HCT116 (cell line): ENCODE measurements at regions not wholly inside any gene's neighbourhood (a gene's known extent, or its start where the extent isn't known, plus 50 kb on each side); places are given as distances from the start of the nearest gene placed in this dataset.

Experiments used
- ATAC-seq: fragments of 200-7000 bp; cut with Tn5 transposase; 2 replicates; pipeline ENCODE4 v1.9.1; 2020; ENCODE audit warnings: mild to moderate bottlenecking, moderate library complexity
- BruUV-seq: library from RNA; stranded (reverse); fragments of 400-500 nt; replicated peaks from 2 replicates; lab custom pipeline; 2021; lab: Mats Ljungman, UMichigan
- CTCF ChIA-PET: fragments of 300-600 bp; sonication (Branson Sonifier 250); formaldehyde crosslinking; loops from one replicate; lab custom pipeline; 2021; ENCODE audit warnings: antibody characterized with exemption; lab: Charles Lee
- POLR2A ChIA-PET: fragments of 300-600, 350-600 bp; sonication (Branson Sonifier 250); formaldehyde crosslinking; loops from one replicate; lab custom pipeline; 2021; ENCODE audit warnings: antibody characterized with exemption; lab: Charles Lee
- RAD21 ChIA-PET, 2 experiments: fragments of 300-600 bp; sonication (Branson Sonifier 250); formaldehyde crosslinking; loops; one replicate each; lab custom pipeline; 2023; ENCODE audit warnings: low total read pairs in 2 of 2; ENCODE audit not compliant: uncharacterized antibody in 2 of 2, unreplicated experiment in 2 of 2, low non-redundant PET in 1 of 2; lab: Charles Lee
- DNase-seq: peaks from one replicate; pipeline ENCODE4 v3.0.0-alpha.2; 2010; ENCODE audit warnings: low read depth, low spot score
- H2AFZ ChIP-seq: fragments of 200-600 bp; shearing (Covaris generic), sonication (generic); 2 replicates; pipeline ENCODE4 v1.6.1; 2017; ENCODE audit warnings: low read depth, mixed run types, mixed read lengths, antibody characterized with exemption, low read length; ENCODE audit not compliant: poor library complexity, severe bottlenecking
- H3K27ac ChIP-seq: 2 replicates; pipeline ENCODE4 v1.5.1; 2012; ENCODE audit warnings: low read depth, low read length
- H3K27me3 ChIP-seq: fragments of 200-600 bp; sonication (generic); 2 replicates; pipeline ENCODE4 v1.6.1; 2016; ENCODE audit warnings: mixed run types, low read length, mixed read lengths; ENCODE audit not compliant: insufficient read depth
- H3K36me3 ChIP-seq, 2 experiments: fragments of 200-500 bp in 1 of 2; fragments of 200-600 bp in 1 of 2; sonication (Bioruptor generic) in 1 of 2; sonication (generic) in 1 of 2; 2 replicates each; pipeline versions ENCODE4 v1.5.1 to v1.6.1; 2014 to 2016; ENCODE audit warnings: low read length in 2 of 2, inconsistent platforms in 1 of 2, mixed read lengths in 1 of 2, mixed run types in 1 of 2; ENCODE audit not compliant: insufficient read depth in 2 of 2, control insufficient read depth in 1 of 2
- H3K4me1 ChIP-seq, 2 experiments: fragments of 200-600 bp in 1 of 2; sonication (generic) in 1 of 2; 2 replicates each; pipeline versions ENCODE4 v1.5.1 to v1.6.1; 2012 to 2017; ENCODE audit warnings: low read length in 2 of 2, inconsistent platforms in 1 of 2, mild to moderate bottlenecking in 1 of 2, mixed read lengths in 1 of 2, mixed run types in 1 of 2, moderate library complexity in 1 of 2; ENCODE audit not compliant: insufficient read depth in 2 of 2, control insufficient read depth in 1 of 2
- H3K4me2 ChIP-seq: fragments of 200-600 bp; sonication (generic); 2 replicates; pipeline ENCODE4 v1.6.1; 2017; ENCODE audit warnings: mixed run types, low read length, mixed read lengths
- H3K4me3 ChIP-seq, 2 experiments: fragments of 200-600 bp in 1 of 2; sonication (generic) in 1 of 2; replicated peaks in 1 of 2; 2 replicates each; pipeline ENCODE4 v1.5.1; 2011 to 2016; ENCODE audit warnings: low read length in 2 of 2, control low read depth in 1 of 2, low read depth in 1 of 2, mild to moderate bottlenecking in 1 of 2, mixed read lengths in 1 of 2, mixed run types in 1 of 2
- H3K79me2 ChIP-seq: fragments of 200-600 bp; sonication (generic); 2 replicates; pipeline ENCODE4 v1.6.1; 2017; ENCODE audit warnings: mild to moderate bottlenecking, mixed run types, low read length, moderate library complexity, mixed read lengths; ENCODE audit not compliant: insufficient read depth
- H3K9ac ChIP-seq: fragments of 200-600 bp; sonication (generic); 2 replicates; pipeline ENCODE4 v1.6.1; 2016; ENCODE audit warnings: low read length, mixed read lengths
- H3K9me2 ChIP-seq: fragments of 200-600 bp; sonication (generic), shearing (Covaris generic); 2 replicates; pipeline ENCODE4 v1.6.1; 2017; ENCODE audit warnings: mixed run types, mild to moderate bottlenecking, moderate library complexity; ENCODE audit not compliant: insufficient read depth
- H3K9me3 ChIP-seq, 2 experiments: fragments of 200-500 bp in 1 of 2; fragments of 200-600 bp in 1 of 2; sonication (Bioruptor generic) in 1 of 2; sonication (generic) in 1 of 2; 2 replicates each; pipeline ENCODE4 v1.6.1; 2014 to 2017; ENCODE audit warnings: low read length in 2 of 2, mixed read lengths in 2 of 2, inconsistent platforms in 1 of 2, low read depth in 1 of 2, mild to moderate bottlenecking in 1 of 2, mixed run types in 1 of 2, moderate library complexity in 1 of 2; ENCODE audit not compliant: control insufficient read depth in 1 of 2, insufficient read depth in 1 of 2
- H4K20me1 ChIP-seq: fragments of 200-600 bp; sonication (generic), shearing (Covaris generic); 2 replicates; pipeline ENCODE4 v1.6.1; 2017; ENCODE audit warnings: mixed run types, mild to moderate bottlenecking, moderate library complexity; ENCODE audit not compliant: insufficient read depth
- CBX3 ChIP-seq: IDR thresholded peaks from 2 replicates; pipeline ENCODE4 v1.6.1; 2012; ENCODE audit warnings: low read depth
- CEBPB ChIP-seq: IDR thresholded peaks from 2 replicates; pipeline ENCODE4 v1.6.1; 2012; ENCODE audit warnings: low read depth
- CTCF ChIP-seq, 3 experiments: fragments of 200-600 bp in 1 of 3; sonication (generic) in 1 of 3; IDR thresholded peaks in 2 of 3; conservative IDR thresholded peaks in 1 of 3; 2 replicates each; pipeline ENCODE4 v1.5.1; 2012 to 2017; ENCODE audit warnings: low read depth in 2 of 3, low read length in 2 of 3, antibody characterized with exemption in 1 of 3, borderline replicate concordance in 1 of 3, control low read depth in 1 of 3, mild to moderate bottlenecking in 1 of 3, mixed read lengths in 1 of 3, mixed run types in 1 of 3, moderate library complexity in 1 of 3; ENCODE audit not compliant: insufficient read depth in 1 of 3
- EGR1 ChIP-seq: IDR thresholded peaks from 2 replicates; pipeline ENCODE4 v1.6.1; 2012; ENCODE audit warnings: low read depth
- ELF1 ChIP-seq: IDR thresholded peaks from 2 replicates; pipeline ENCODE4 v1.6.1; 2012; ENCODE audit warnings: low read depth, borderline replicate concordance
- EZH2phosphoT487 ChIP-seq: fragments of 200-600 bp; IDR thresholded peaks from 2 replicates; pipeline ENCODE4 v1.6.1; 2018; ENCODE audit warnings: antibody characterized with exemption, borderline replicate concordance
- FOSL1 ChIP-seq: IDR thresholded peaks from 2 replicates; pipeline ENCODE4 v1.6.1; 2012; ENCODE audit warnings: low read depth
- POLR2A ChIP-seq: IDR thresholded peaks from 2 replicates; pipeline ENCODE4 v1.7.0; 2011; ENCODE audit warnings: borderline replicate concordance; ENCODE audit not compliant: insufficient read depth, insufficient read length; ENCODE audit errors: extremely low read depth
- POLR2AphosphoS5 ChIP-seq: IDR thresholded peaks from 2 replicates; pipeline ENCODE4 v1.6.1; 2011; ENCODE audit warnings: mild to moderate bottlenecking, low read depth, low read length, moderate library complexity
- RAD21 ChIP-seq: IDR thresholded peaks from 2 replicates; pipeline ENCODE4 v1.6.1; 2012; ENCODE audit warnings: low read depth, mild to moderate bottlenecking
- REST ChIP-seq: IDR thresholded peaks from 2 replicates; pipeline ENCODE4 v1.6.1; 2012; ENCODE audit warnings: low read depth
- SP1 ChIP-seq: IDR thresholded peaks from 2 replicates; pipeline ENCODE4 v1.6.1; 2012; ENCODE audit warnings: low read depth
- SRF ChIP-seq: IDR thresholded peaks from 2 replicates; pipeline ENCODE4 v1.6.1; 2012; ENCODE audit warnings: low read depth
- YY1 ChIP-seq: IDR thresholded peaks from 2 replicates; pipeline ENCODE4 v1.6.1; 2011; ENCODE audit warnings: low read length, low read depth, moderate library complexity, mild to moderate bottlenecking; ENCODE audit not compliant: insufficient replicate concordance; ENCODE audit errors: extremely low read depth
- ZFX ChIP-seq: fragments of 450-650 bp; IDR thresholded peaks from 2 replicates; pipeline ENCODE4 v1.6.1; 2017
- ZNF274 ChIP-seq: fragments of 200-500 bp; sonication (Bioruptor generic); IDR thresholded peaks from 2 replicates; pipeline ENCODE4 v1.6.1; 2014; ENCODE audit warnings: mild to moderate bottlenecking, low read depth, low read length, inconsistent platforms
- intact Hi-C: fragments of 100-400 bp; cut with micrococcal nuclease; formaldehyde crosslinking; loops from 2 replicates; pipeline ENCODE4 v1.10.0; 2022
- TF ChIP-seq, protein P1 (sequence below): IDR thresholded peaks from 2 replicates; pipeline ENCODE4 v1.6.1; 2011; ENCODE audit warnings: mild to moderate bottlenecking, low read length, moderate library complexity; ENCODE audit not compliant: insufficient replicate concordance; ENCODE audit errors: extremely low read depth
- TF ChIP-seq, protein P2 (sequence below): IDR thresholded peaks from 2 replicates; pipeline ENCODE4 v1.6.1; 2012

- no peaks in the 10 kb centered on the region for H3K27me3 ChIP-seq
- peaks cover 0 to 6% of the 10 kb centered on the region in 2 experiments; a peak in 1 of 4 replicates for H3K9me3 ChIP-seq
- no peak overlapping the region for H3K9ac ChIP-seq
- TF ChIP-seq CBX3 (no peak), POLR2A (no peak), CEBPB (no peak), EZH2phosphoT487 (no peak), RAD21 (no peak), ELF1 (no peak), SRF (no peak), FOSL1 (no peak), SP1 (no peak), REST (no peak), ZFX (no peak), EGR1 (no peak), CTCF (IDR thresholded peaks at IDR 0.05 in 2 of 3, conservative IDR thresholded peaks at IDR 0.05 in 1 of 3; ENCODE audit: borderline replicate concordance in 1 of 3, insufficient read depth in 1 of 3, low read depth in 2 of 3, low read length in 2 of 3) (no peak), ZNF274 (no peak), YY1 (no peak), POLR2AphosphoS5 (no peak)
- TF ChIP-seq, protein P1, sequence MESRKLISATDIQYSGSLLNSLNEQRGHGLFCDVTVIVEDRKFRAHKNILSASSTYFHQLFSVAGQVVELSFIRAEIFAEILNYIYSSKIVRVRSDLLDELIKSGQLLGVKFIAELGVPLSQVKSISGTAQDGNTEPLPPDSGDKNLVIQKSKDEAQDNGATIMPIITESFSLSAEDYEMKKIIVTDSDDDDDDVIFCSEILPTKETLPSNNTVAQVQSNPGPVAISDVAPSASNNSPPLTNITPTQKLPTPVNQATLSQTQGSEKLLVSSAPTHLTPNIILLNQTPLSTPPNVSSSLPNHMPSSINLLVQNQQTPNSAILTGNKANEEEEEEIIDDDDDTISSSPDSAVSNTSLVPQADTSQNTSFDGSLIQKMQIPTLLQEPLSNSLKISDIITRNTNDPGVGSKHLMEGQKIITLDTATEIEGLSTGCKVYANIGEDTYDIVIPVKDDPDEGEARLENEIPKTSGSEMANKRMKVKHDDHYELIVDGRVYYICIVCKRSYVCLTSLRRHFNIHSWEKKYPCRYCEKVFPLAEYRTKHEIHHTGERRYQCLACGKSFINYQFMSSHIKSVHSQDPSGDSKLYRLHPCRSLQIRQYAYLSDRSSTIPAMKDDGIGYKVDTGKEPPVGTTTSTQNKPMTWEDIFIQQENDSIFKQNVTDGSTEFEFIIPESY, result no peak
- TF ChIP-seq, protein P2, sequence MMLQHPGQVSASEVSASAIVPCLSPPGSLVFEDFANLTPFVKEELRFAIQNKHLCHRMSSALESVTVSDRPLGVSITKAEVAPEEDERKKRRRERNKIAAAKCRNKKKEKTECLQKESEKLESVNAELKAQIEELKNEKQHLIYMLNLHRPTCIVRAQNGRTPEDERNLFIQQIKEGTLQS, result no peak
- ChIA-PET RAD21 (no interaction called here), POLR2A (no interaction called here), CTCF (no interaction called here)
- H3K27ac ChIP-seq, result no peak overlapping the region
- no peaks in the 10 kb centered on the region for H3K9me2 ChIP-seq
- H3K4me2 ChIP-seq, result no peak overlapping the region
- BruUV-seq, result no TSS peak
- intact Hi-C loops, result no loop called here
- no peak for DNase-seq
- no peaks in the 10 kb centered on the region for H4K20me1 ChIP-seq
- H3K79me2 ChIP-seq, result no peaks in the 10 kb centered on the region
- no peak overlapping the region for H2AFZ ChIP-seq
- ATAC-seq, result no peak
- H3K36me3 ChIP-seq, result no peaks in the 10 kb centered on the region
- H3K4me1 ChIP-seq, result no peaks in the 10 kb centered on the region
- no peak overlapping the region for H3K4me3 ChIP-seq
Measured at GRCh38 chr15:96019114-96019513, 311.4 kb upstream of the NR2F2 start.
